Brain microvascular endothelial cell (primary cell): ENCODE measurements at regions not wholly inside any gene's neighbourhood (a gene's known extent, or its start where the extent isn't known, plus 50 kb on each side); places are given as distances from the start of the nearest gene placed in this dataset.

Experiments used
- DNase-seq: peaks from one replicate; pipeline ENCODE4 v3.0.0-alpha.2; 2020
- H3K27ac ChIP-seq: fragments of 250-450 bp; sonication (Bioruptor Pico); 2 replicates; pipeline ENCODE4 v1.5.1; 2020; ENCODE audit warnings: mild to moderate bottlenecking, moderate library complexity
- H3K27me3 ChIP-seq: fragments of 250-450 bp; sonication (Bioruptor Pico); replicated peaks from 2 replicates; pipeline ENCODE4 v1.5.1; 2020; ENCODE audit warnings: mild to moderate bottlenecking
- H3K36me3 ChIP-seq: fragments of 250-450 bp; sonication (Bioruptor Pico); replicated peaks from 2 replicates; pipeline ENCODE4 v1.5.1; 2020; ENCODE audit warnings: mild to moderate bottlenecking
- H3K4me3 ChIP-seq: 2 replicates; pipeline ENCODE4 v1.5.1; 2011; ENCODE audit warnings: low read depth, mild to moderate bottlenecking, control low read depth, low read length, moderate library complexity
- in situ Hi-C: cut with HindIII; loops from 2 replicates; pipeline ENCODE4 v1.10.0; 2017; ENCODE audit warnings: low sequenced_read_pairs, low pct_ligation_motif_present
- TF ChIP-seq, protein P1 (sequence below): IDR thresholded peaks from 2 replicates; pipeline ENCODE4 v1.5.1; 2011; ENCODE audit warnings: low read depth, mild to moderate bottlenecking, moderate library complexity, low read length, control low read depth, inconsistent platforms; ENCODE audit errors: missing control alignments

DNA sequence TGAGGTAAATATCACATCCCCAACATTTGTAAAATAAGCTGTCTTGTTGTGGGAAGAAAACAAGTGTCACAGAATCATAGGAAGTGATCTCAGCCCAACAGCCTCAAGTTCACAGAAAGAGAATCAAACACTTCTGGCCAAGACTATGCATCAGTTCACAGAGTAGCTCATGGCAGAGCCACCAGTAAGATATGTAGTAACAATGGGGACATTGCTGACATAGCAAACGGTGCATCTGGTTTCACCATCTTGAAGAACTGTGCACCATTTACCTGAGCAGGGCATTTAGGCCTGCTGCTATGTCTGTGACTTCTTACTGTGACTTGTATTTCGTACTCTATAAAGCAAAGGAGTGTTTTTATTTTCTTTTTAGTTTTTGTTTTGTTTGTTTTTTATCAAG is 585.3 kb upstream of the FAT3 start:
- Histone ChIP-seq H3K4me3 (no peak overlapping the region), H3K27ac (no peak overlapping the region), H3K36me3 (no peaks in the 10 kb centered on the region), H3K27me3 (no peaks in the 10 kb centered on the region)
- in situ Hi-C loops, result no loop called here
- DNase-seq, result no peak
- TF ChIP-seq, protein P1, sequence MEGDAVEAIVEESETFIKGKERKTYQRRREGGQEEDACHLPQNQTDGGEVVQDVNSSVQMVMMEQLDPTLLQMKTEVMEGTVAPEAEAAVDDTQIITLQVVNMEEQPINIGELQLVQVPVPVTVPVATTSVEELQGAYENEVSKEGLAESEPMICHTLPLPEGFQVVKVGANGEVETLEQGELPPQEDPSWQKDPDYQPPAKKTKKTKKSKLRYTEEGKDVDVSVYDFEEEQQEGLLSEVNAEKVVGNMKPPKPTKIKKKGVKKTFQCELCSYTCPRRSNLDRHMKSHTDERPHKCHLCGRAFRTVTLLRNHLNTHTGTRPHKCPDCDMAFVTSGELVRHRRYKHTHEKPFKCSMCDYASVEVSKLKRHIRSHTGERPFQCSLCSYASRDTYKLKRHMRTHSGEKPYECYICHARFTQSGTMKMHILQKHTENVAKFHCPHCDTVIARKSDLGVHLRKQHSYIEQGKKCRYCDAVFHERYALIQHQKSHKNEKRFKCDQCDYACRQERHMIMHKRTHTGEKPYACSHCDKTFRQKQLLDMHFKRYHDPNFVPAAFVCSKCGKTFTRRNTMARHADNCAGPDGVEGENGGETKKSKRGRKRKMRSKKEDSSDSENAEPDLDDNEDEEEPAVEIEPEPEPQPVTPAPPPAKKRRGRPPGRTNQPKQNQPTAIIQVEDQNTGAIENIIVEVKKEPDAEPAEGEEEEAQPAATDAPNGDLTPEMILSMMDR, result no peak

DNA sequence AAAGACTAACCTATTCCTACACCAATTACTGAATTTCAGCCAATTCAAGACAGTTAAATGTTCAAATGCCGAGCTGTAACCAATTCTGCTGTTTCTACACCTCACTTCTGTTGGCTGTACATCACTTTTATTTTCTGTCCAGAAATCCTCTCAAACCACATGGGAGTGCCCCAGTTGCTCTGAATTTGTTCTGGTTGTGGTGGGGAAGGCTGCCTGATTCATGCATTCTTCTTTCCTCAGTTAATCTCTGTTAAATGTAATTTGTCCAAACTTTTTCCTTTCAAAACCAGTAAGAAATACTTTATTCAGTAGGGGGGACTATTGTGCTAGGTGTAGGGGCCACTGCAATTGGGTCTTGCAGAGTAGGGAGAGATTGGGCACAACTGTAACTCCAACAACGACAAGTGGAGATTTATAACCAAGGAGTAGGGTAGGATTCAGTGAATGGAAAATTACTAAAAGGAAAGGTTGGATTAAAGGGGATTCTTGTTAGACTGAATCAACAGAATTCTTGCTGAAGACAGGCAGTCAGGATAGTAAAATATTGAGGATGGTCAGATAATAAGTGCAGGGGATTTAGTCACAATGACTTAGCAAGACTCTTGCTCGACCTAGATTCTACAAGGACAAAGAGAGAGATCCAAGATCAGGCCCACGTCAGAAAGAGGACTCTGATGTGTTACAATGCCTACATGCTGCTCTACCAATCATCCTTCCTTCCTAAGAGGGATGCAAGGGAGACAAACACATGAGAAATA is 593.5 kb upstream of the FAT3 start:
- H3K36me3 ChIP-seq, result no peaks in the 10 kb centered on the region
- in situ Hi-C loops, result no loop called here
- H3K27ac ChIP-seq, result no peak overlapping the region
- TF ChIP-seq, protein P1, result no peak
- no peaks in the 10 kb centered on the region for H3K27me3 ChIP-seq
- no peak for DNase-seq
- no peak overlapping the region for H3K4me3 ChIP-seq

DNA sequence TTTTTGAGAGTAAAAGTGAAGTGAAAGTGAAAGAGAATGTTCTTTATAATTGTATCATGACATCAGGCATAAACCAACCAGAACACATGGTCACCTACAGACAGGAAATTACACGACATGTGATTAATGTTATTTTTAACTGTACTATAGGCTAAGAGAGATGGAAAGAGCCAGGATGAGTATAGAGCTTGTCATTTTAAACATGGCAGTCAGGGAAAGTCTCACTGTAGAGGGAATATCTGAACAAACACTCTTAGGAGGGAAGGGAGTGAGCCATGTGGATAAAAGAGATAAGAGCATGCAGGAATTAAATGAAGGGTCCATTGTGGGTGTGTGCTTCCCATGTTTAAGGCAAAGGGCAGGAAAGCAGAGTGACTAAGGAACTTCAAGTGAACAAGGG is 599.1 kb upstream of the FAT3 start:
- no peaks in the 10 kb centered on the region for H3K27me3 ChIP-seq
- no peak overlapping the region for H3K27ac ChIP-seq
- no peak overlapping the region for H3K4me3 ChIP-seq
- H3K36me3 ChIP-seq, result no peaks in the 10 kb centered on the region
- TF ChIP-seq, protein P1, result no peak
- in situ Hi-C loops, result no loop called here
- DNase-seq, result peak; percentile 0

DNA sequence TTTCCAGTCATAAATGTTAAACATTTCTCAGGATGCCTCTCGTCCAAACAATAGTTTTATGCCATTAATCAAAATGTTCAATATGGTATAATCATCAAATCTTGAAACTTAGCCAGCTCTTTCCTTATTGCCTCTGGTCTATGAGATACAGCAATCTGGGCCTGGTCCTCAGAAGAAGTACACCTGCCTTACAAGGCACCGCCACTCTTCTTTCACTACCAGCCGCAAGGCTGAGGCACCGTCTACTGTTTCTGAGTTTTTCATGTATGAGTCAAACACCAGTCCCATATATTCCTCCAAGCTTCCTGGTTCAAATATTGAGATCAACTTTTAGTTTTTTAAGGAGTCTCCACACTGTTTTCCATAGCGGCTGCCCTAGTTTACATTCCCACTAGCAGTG is 600.6 kb upstream of the FAT3 start:
- TF ChIP-seq, protein P1, result no peak
- Histone ChIP-seq H3K27me3 (no peaks in the 10 kb centered on the region), H3K36me3 (no peaks in the 10 kb centered on the region), H3K27ac (no peak overlapping the region), H3K4me3 (no peak overlapping the region)
- DNase-seq, result no peak
- in situ Hi-C loops, result no loop called here

DNA sequence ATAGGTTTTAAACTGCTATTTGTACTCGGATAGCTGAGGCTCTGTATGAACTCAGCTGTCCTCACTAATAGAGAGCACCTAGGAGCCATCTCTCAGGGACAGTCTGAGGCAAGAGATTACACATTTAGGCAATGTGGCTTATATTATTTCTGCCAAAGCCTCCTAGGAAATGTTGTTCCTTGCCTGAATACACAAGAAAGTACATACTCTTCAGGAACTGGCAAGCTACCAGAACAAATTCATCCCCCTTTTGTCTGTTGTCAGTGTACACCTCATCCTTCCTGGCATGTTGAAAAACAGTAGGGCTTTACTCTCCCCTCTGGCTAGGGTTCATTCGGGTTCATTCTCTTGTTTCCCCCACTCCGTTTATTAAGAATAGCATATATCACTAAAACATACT is 615.9 kb upstream of the FAT3 start:
- no peaks in the 10 kb centered on the region for H3K27me3 ChIP-seq
- DNase-seq, result no peak
- TF ChIP-seq, protein P1, result no peak
- no peaks in the 10 kb centered on the region for H3K36me3 ChIP-seq
- H3K27ac ChIP-seq, result no peak overlapping the region
- no peak overlapping the region for H3K4me3 ChIP-seq
- in situ Hi-C loops, result no loop called here

DNA sequence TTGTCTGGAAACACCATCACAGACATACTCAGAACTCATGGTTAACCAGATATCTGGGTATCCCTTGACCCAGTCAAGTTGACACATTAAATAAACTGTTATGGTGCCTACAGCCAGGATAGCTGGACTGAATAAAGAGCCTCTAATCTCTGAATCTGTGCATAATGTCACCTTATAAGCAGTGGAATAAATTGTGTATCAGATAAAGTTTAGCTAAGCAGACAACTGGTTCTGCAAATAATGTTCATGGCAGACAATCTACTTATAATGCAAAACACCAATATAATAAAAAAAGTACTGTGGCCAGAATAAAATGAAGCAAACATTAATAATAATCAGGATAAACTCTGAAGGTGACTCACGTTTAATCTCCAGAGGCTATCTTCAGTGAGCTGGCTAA is 628.5 kb upstream of the FAT3 start:
- Histone ChIP-seq H3K27ac (no peak overlapping the region), H3K27me3 (no peaks in the 10 kb centered on the region), H3K4me3 (no peak overlapping the region), H3K36me3 (no peaks in the 10 kb centered on the region)
- TF ChIP-seq, protein P1, result no peak
- in situ Hi-C loops, result no loop called here
- DNase-seq, result no peak
